HG03575 (cell line): ENCODE measurements at regions not wholly inside any gene's neighbourhood (a gene's known extent, or its start where the extent isn't known, plus 50 kb on each side); places are given as distances from the start of the nearest gene placed in this dataset.

Experiments used
- ATAC-seq: cut with Tn5 transposase; IDR thresholded peaks from one replicate; pipeline ENCODE4 v1.9.1; 2021; ENCODE audit not compliant: unreplicated experiment, insufficient number of reproducible peaks, low FRiP score; ENCODE audit errors: extremely low read depth

- ATAC-seq: no peak
Measured at GRCh38 chr21:16535102-16535422, 805.3 kb downstream of the USP25 start.

- no peak for ATAC-seq
Measured at GRCh38 chr21:16535626-16536025, 805.8 kb downstream of the USP25 start.

- ATAC-seq: no peak
Measured at GRCh38 chr21:16536140-16536539, 806.4 kb downstream of the USP25 start.

GRCh38 chr21:16536643-16537434, 807.1 kb downstream of the USP25 start:
- no peak for ATAC-seq

- ATAC-seq: no peak
Measured at GRCh38 chr21:16537501-16537900, 807.7 kb downstream of the USP25 start.

GRCh38 chr21:16538405-16538804, 808.6 kb downstream of the USP25 start:
- ATAC-seq: no peak

- ATAC-seq: no peak
Measured at GRCh38 chr21:16538936-16539440, 809.2 kb downstream of the USP25 start.

GRCh38 chr21:16540966-16541727, 811.4 kb downstream of the USP25 start:
- ATAC-seq: no peak

- no peak for ATAC-seq
Measured at GRCh38 chr21:16550118-16550517, 820.3 kb downstream of the USP25 start.

GRCh38 chr21:16550917-16551741, 821.3 kb downstream of the USP25 start:
- ATAC-seq: no peak

GRCh38 chr21:16552880-16553279, 823.1 kb downstream of the USP25 start:
- ATAC-seq: no peak

GRCh38 chr21:16554503-16554902, 824.7 kb downstream of the USP25 start:
- no peak for ATAC-seq

- no peak for ATAC-seq
Measured at GRCh38 chr21:16563116-16563515, 833.3 kb downstream of the USP25 start.

- no peak for ATAC-seq
Measured at GRCh38 chr21:16563795-16564194, 834.0 kb downstream of the USP25 start.

GRCh38 chr21:16568244-16568643, 838.5 kb downstream of the USP25 start:
- no peak for ATAC-seq

- no peak for ATAC-seq
Measured at GRCh38 chr21:16568661-16569060, 838.9 kb downstream of the USP25 start.

GRCh38 chr21:16569679-16570078, 839.9 kb downstream of the USP25 start:
- ATAC-seq: no peak

- ATAC-seq: no peak
Measured at GRCh38 chr21:16570171-16570570, 840.4 kb downstream of the USP25 start.

GRCh38 chr21:16570856-16571255, 841.1 kb downstream of the USP25 start:
- ATAC-seq: no peak
